Kidney epithelial cell (primary cell): ENCODE measurements at regions not wholly inside any gene's neighbourhood (a gene's known extent, or its start where the extent isn't known, plus 50 kb on each side); places are given as distances from the start of the nearest gene placed in this dataset.

Source experiments
- DNase-seq: peaks from one replicate; pipeline ENCODE4 v3.0.0-alpha.2; 2010; ENCODE audit warnings: low read depth
- H3K27me3 ChIP-seq: 2 replicates; pipeline ENCODE4 v1.6.0; 2011; ENCODE audit warnings: low read length; ENCODE audit not compliant: control insufficient read depth, insufficient read depth
- H3K36me3 ChIP-seq: 2 replicates; pipeline ENCODE4 v1.5.1; 2011; ENCODE audit warnings: low read length; ENCODE audit not compliant: control insufficient read depth, insufficient read depth
- H3K4me3 ChIP-seq: 2 replicates; pipeline ENCODE4 v1.5.1; 2011; ENCODE audit warnings: low read depth, mild to moderate bottlenecking, control low read depth, low read length
- TF ChIP-seq, protein P1 (sequence below): IDR thresholded peaks from 2 replicates; pipeline ENCODE4 v1.5.1; 2011; ENCODE audit warnings: mild to moderate bottlenecking, moderate library complexity, low read length, control low read depth, inconsistent platforms; ENCODE audit not compliant: insufficient read depth, poor library complexity, severe bottlenecking

DNA sequence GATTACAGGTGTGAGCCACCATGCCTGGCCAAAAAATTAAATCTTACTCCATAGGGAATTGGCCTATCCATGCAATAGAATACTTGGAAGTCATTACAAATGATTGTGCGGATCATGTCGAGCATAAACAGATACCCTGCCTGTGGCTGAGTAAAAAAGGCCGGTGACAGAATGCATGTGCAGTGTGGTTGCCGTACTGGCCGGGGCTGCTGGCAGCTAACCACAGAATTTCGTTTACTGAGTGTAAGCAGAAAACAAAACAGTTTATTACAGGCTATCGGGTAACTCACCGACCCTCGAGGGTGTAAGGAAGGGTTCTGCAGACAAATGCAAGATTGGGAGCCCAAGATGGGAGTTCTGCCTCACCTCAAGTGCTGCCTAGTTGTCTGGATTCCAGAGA lies 127.7 kb downstream of the ZIC5 start:
- no peaks in the 10 kb centered on the region for H3K36me3 ChIP-seq
- TF ChIP-seq, protein P1, sequence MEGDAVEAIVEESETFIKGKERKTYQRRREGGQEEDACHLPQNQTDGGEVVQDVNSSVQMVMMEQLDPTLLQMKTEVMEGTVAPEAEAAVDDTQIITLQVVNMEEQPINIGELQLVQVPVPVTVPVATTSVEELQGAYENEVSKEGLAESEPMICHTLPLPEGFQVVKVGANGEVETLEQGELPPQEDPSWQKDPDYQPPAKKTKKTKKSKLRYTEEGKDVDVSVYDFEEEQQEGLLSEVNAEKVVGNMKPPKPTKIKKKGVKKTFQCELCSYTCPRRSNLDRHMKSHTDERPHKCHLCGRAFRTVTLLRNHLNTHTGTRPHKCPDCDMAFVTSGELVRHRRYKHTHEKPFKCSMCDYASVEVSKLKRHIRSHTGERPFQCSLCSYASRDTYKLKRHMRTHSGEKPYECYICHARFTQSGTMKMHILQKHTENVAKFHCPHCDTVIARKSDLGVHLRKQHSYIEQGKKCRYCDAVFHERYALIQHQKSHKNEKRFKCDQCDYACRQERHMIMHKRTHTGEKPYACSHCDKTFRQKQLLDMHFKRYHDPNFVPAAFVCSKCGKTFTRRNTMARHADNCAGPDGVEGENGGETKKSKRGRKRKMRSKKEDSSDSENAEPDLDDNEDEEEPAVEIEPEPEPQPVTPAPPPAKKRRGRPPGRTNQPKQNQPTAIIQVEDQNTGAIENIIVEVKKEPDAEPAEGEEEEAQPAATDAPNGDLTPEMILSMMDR, result no peak
- peaks cover 5% of the 10 kb centered on the region for H3K27me3 ChIP-seq
- H3K4me3 ChIP-seq, result no peak overlapping the region
- DNase-seq, result no peak

DNA sequence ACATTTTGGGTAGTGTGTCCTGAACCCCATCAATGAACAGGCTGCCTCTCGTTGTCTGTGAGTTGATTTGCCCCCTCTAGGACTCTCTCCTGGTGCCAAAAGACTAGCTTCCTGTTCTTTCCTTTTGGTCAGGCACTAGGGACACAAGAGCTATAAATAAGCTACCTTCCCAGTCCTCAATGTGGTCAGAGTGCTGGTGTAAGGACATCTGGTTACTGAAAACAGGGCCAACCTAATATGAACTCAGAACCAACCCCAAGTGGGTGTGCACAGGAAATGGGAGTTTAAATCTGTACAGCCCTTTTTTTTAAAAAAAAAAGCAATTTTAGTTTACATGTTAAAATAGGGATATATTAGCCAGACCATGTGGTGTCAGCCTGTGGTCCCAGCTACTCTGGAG lies 129.2 kb downstream of the ZIC5 start:
- H3K36me3 ChIP-seq, result no peaks in the 10 kb centered on the region
- TF ChIP-seq, protein P1, result no peak
- no peak overlapping the region for H3K4me3 ChIP-seq
- peaks cover under 1% of the 10 kb centered on the region for H3K27me3 ChIP-seq
- DNase-seq, result no peak

- no peak overlapping the region for H3K4me3 ChIP-seq
- DNase-seq, result no peak
- H3K27me3 ChIP-seq, result no peaks in the 10 kb centered on the region
- TF ChIP-seq, protein P1, result no peak
- no peaks in the 10 kb centered on the region for H3K36me3 ChIP-seq
Observed at GRCh38 chr13:99836291-99836690, 135.3 kb downstream of the ZIC5 start.

GRCh38 chr13:99835442-99835841 lies 136.1 kb downstream of the ZIC5 start:
- no peak overlapping the region for H3K4me3 ChIP-seq
- no peaks in the 10 kb centered on the region for H3K36me3 ChIP-seq
- H3K27me3 ChIP-seq, result no peaks in the 10 kb centered on the region
- no peak for DNase-seq
- TF ChIP-seq, protein P1, result no peak

DNA sequence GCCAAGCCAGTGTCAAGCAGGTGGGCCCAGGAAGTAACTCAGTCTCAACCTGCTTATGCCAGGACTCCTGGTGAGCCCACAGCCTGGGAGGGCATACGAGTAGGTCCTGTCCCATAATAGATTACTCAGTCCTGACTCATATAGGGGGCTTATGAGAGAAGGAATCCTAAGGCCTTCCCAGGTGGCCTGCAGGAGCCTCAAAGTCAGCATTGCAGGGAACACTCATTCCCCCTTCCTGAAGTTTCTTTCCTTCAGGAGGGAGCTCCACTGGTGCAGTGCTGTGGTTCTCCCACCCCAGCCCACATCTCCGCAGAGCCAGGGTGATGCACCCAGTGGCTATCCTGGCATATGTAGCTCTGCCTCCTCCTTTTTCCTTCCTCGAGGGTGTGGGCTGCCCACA lies 137.3 kb downstream of the ZIC5 start:
- no peak overlapping the region for H3K4me3 ChIP-seq
- H3K36me3 ChIP-seq, result no peaks in the 10 kb centered on the region
- H3K27me3 ChIP-seq, result no peaks in the 10 kb centered on the region
- TF ChIP-seq, protein P1, result no peak
- no peak for DNase-seq

GRCh38 chr13:99832347-99832746 lies 139.2 kb downstream of the ZIC5 start:
- no peaks in the 10 kb centered on the region for H3K36me3 ChIP-seq
- DNase-seq, result no peak
- no peaks in the 10 kb centered on the region for H3K27me3 ChIP-seq
- TF ChIP-seq, protein P1, result no peak
- H3K4me3 ChIP-seq, result no peak overlapping the region
